IMR-90 (cell line): ENCODE measurements at regions not wholly inside any gene's neighbourhood (a gene's known extent, or its start where the extent isn't known, plus 50 kb on each side); places are given as distances from the start of the nearest gene placed in this dataset.
"Not testable (repeated sequence)": the region's sequence is repeated elsewhere in the genome, so short reads cannot be mapped to it uniquely, and the experiment has no call there.

Source experiments
- ATAC-seq: fragments of 200-7000 bp; cut with Tn5 transposase; 2 replicates; pipeline ENCODE4 v1.9.1; 2020; ENCODE audit warnings: low read depth, mild to moderate bottlenecking, moderate library complexity
- BruUV-seq: library from RNA; stranded (reverse); fragments of 400-500 nt; replicated peaks from 2 replicates; lab custom pipeline; 2021; lab: Mats Ljungman, UMichigan
- CTCF ChIA-PET: fragments of 300-600 bp; formaldehyde crosslinking; extraction: SDS; loops from one replicate; lab custom pipeline; 2021; ENCODE audit warnings: antibody characterized with exemption; lab: Yijun Ruan, JAX
- POLR2A ChIA-PET: fragments of 300-600 bp; sonication (Branson Sonifier 250); formaldehyde crosslinking; loops from one replicate; lab custom pipeline; 2022; ENCODE audit warnings: antibody characterized with exemption; ENCODE audit not compliant: unreplicated experiment; lab: Charles Lee
- DNase-seq: peaks from one replicate; pipeline ENCODE4 v3.0.0; 2013
- H2AFZ ChIP-seq: replicated peaks from 2 replicates; pipeline ENCODE3; 2013; ENCODE audit warnings: low read length, mild to moderate bottlenecking; ENCODE audit not compliant: poor library complexity
- H2AK5ac ChIP-seq: 2 replicates; pipeline ENCODE4 v1.6.1; 2013; ENCODE audit warnings: low read depth, low read length, inconsistent platforms
- H2AK9ac ChIP-seq: replicated peaks from 2 replicates; pipeline ENCODE3; 2013; ENCODE audit warnings: mild to moderate bottlenecking, low read depth, low read length, moderate library complexity; ENCODE audit not compliant: poor library complexity
- H2BK120ac ChIP-seq: 2 replicates; pipeline ENCODE4 v1.6.1; 2013; ENCODE audit warnings: low read depth, low read length, inconsistent platforms
- H2BK15ac ChIP-seq: 3 replicates; pipeline ENCODE4 v1.6.1; 2013; ENCODE audit warnings: low read depth, low read length, inconsistent platforms
- H2BK20ac ChIP-seq: 2 replicates; pipeline ENCODE4 v1.6.1; 2013; ENCODE audit warnings: low read depth, mild to moderate bottlenecking, inconsistent platforms, low read length, moderate library complexity
- H2BK5ac ChIP-seq: 2 replicates; pipeline ENCODE4 v1.6.1; 2013; ENCODE audit warnings: mild to moderate bottlenecking, low read depth, low read length, inconsistent platforms; ENCODE audit not compliant: poor library complexity, severe bottlenecking
- H3K14ac ChIP-seq: replicated peaks from 2 replicates; pipeline ENCODE4 v1.6.1; 2013; ENCODE audit warnings: low read depth, low read length, inconsistent platforms
- H3K18ac ChIP-seq: 2 replicates; pipeline ENCODE4 v1.6.1; 2013; ENCODE audit warnings: low read depth, low read length, control low read depth
- H3K23ac ChIP-seq: 2 replicates; pipeline ENCODE4 v1.6.1; 2013; ENCODE audit warnings: low read depth, low read length, inconsistent platforms
- H3K27ac ChIP-seq: 2 replicates; pipeline ENCODE4 v1.5.1; 2013; ENCODE audit warnings: mild to moderate bottlenecking, control low read depth, low read length; ENCODE audit not compliant: insufficient read depth
- H3K27me3 ChIP-seq: 2 replicates; pipeline ENCODE4 v1.6.1; 2013; ENCODE audit warnings: low read length; ENCODE audit not compliant: control insufficient read depth, insufficient read depth
- H3K36me3 ChIP-seq: 2 replicates; pipeline ENCODE4 v1.6.1; 2013; ENCODE audit warnings: low read length, mixed read lengths; ENCODE audit not compliant: control insufficient read depth, insufficient read depth
- H3K4ac ChIP-seq: 2 replicates; pipeline ENCODE4 v1.6.1; 2013; ENCODE audit warnings: low read depth, low read length, inconsistent platforms
- H3K4me1 ChIP-seq: 2 replicates; pipeline ENCODE4 v1.6.1; 2013; ENCODE audit warnings: low read length, mixed read lengths; ENCODE audit not compliant: control insufficient read depth, insufficient read depth
- H3K4me2 ChIP-seq: 2 replicates; pipeline ENCODE4 v1.6.1; 2013; ENCODE audit warnings: low read depth, mild to moderate bottlenecking, control low read depth, low read length, moderate library complexity
- H3K4me3 ChIP-seq: 2 replicates; pipeline ENCODE4 v1.5.1; 2013; ENCODE audit warnings: low read depth, mild to moderate bottlenecking, control low read depth, low read length, moderate library complexity; ENCODE audit not compliant: insufficient read depth
- H3K56ac ChIP-seq: 2 replicates; pipeline ENCODE4 v1.6.1; 2013; ENCODE audit warnings: low read length, inconsistent platforms; ENCODE audit not compliant: insufficient read depth; ENCODE audit errors: extremely low read depth
- H3K79me1 ChIP-seq, 2 experiments: 2 replicates each; pipeline ENCODE4 v1.6.1; 2013; ENCODE audit warnings: low read length in 2 of 2, inconsistent platforms in 1 of 2, low read depth in 1 of 2
- H3K9ac ChIP-seq: 2 replicates; pipeline ENCODE4 v1.6.1; 2013; ENCODE audit warnings: low read depth, low read length, control low read depth
- H3K9me1 ChIP-seq: 2 replicates; pipeline ENCODE4 v1.6.1; 2013; ENCODE audit warnings: low read length, inconsistent platforms; ENCODE audit not compliant: insufficient read depth
- H3K9me3 ChIP-seq: 2 replicates; pipeline ENCODE4 v1.6.1; 2013; ENCODE audit warnings: low read length; ENCODE audit not compliant: control insufficient read depth, insufficient read depth
- H4K20me1 ChIP-seq: 2 replicates; pipeline ENCODE4 v1.6.1; 2013; ENCODE audit warnings: low read length, inconsistent platforms; ENCODE audit not compliant: insufficient read depth
- H4K5ac ChIP-seq: 2 replicates; pipeline ENCODE4 v1.6.1; 2013; ENCODE audit warnings: mild to moderate bottlenecking, low read depth, low read length, control low read depth
- H4K8ac ChIP-seq, 2 experiments: 2 replicates each; pipeline ENCODE4 v1.6.1; 2013; ENCODE audit warnings: low read depth in 2 of 2, low read length in 2 of 2, control low read depth in 1 of 2, inconsistent platforms in 1 of 2
- H4K91ac ChIP-seq: 2 replicates; pipeline ENCODE4 v1.6.1; 2013; ENCODE audit warnings: low read depth, low read length, inconsistent platforms; ENCODE audit not compliant: insufficient read depth
- WGBS, 2 experiments: methylation state at CpG; one replicate each; pipeline versions ENCODE4 v1.1.5 to v1.1.7; 2013; ENCODE audit warnings: missing lambda C conversion rate in 2 of 2; ENCODE audit not compliant: insufficient read length in 1 of 2; ENCODE audit errors: extremely low coverage in 2 of 2; 5-methylcytosine and 5-hydroxymethylcytosine counted together
- dilution Hi-C: fragments of 300-500 bp; cut with HindIII; formaldehyde crosslinking; loops from one replicate; pipeline ENCODE4 v1.14.3; 2018; ENCODE audit warnings: low sequenced_read_pairs; ENCODE audit not compliant: unreplicated experiment
- in situ Hi-C: fragments of 300-500 bp; cut with MboI; formaldehyde crosslinking; loops from 3 replicates; pipeline ENCODE4 v1.14.3; 2019; ENCODE audit warnings: low sequenced_read_pairs, inconsistent platforms, mixed read lengths
- intact Hi-C: fragments of 100-400 bp; cut with micrococcal nuclease; formaldehyde crosslinking; loops from 2 replicates; pipeline ENCODE4 v1.10.0; 2022

DNA sequence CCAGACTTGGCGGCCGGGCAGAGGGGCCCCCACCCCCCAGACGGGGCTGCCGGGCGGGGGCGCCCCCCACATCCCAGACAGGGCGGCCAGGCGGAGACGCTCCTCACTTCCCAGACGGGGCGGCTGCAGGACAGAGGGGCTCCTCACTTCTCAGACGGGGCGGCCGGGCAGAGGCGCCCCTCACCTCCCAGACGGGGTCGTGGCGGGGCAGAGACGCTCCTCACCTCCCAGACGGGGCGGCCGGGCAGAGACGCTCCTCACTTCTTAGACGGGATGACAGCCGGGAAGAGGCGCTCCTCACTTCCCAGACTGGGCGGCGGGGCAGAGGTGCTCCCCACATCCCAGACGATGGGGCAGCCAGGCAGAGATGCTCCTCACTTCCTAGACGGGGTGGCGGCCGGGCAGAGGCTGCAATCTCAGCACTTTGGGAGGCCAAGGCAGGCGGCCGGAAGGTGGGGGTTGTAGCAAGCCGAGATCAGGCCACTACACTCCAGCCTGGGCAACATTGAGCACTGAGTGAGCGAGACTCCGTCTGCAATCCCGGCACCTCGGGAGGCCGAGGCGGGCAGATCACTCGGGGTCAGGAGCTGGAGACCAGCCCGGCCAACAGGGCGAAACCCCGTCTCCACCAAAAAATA, 79.0 kb upstream of the TBX5 start:
- H2AK9ac ChIP-seq, H3K4me1 ChIP-seq, DNase-seq, H3K36me3 ChIP-seq, H3K9me1 ChIP-seq, H2AK5ac ChIP-seq, H3K23ac ChIP-seq, H4K8ac ChIP-seq, H3K79me1 ChIP-seq, H3K4me3 ChIP-seq, H4K91ac ChIP-seq, H3K4me2 ChIP-seq, H4K20me1 ChIP-seq, H3K9ac ChIP-seq, H4K5ac ChIP-seq, H2AFZ ChIP-seq, H2BK5ac ChIP-seq, H2BK15ac ChIP-seq, H3K56ac ChIP-seq, ATAC-seq, H2BK120ac ChIP-seq, dilution Hi-C loops, POLR2A ChIA-PET, H3K14ac ChIP-seq, H3K27ac ChIP-seq, CTCF ChIA-PET, H3K18ac ChIP-seq, H2BK20ac ChIP-seq, H3K9me3 ChIP-seq, intact Hi-C loops, BruUV-seq, in situ Hi-C loops, H3K4ac ChIP-seq: not testable (repeated sequence)
- WGBS, 2 experiments, result 88% methylated on average over 8 of the region's 45 CpGs; no CpG with 5 or more reads in 1 of the 2 experiments
- peaks cover 38% of the 10 kb centered on the region for H3K27me3 ChIP-seq
